HG03354 (cell line): ENCODE measurements at regions not wholly inside any gene's neighbourhood (a gene's known extent, or its start where the extent isn't known, plus 50 kb on each side); places are given as distances from the start of the nearest gene placed in this dataset.

Source experiments
- ATAC-seq: cut with Tn5 transposase; IDR thresholded peaks from one replicate; pipeline ENCODE4 v1.9.1; 2021; ENCODE audit warnings: mild to moderate bottlenecking; ENCODE audit not compliant: unreplicated experiment, poor library complexity, severe bottlenecking

- peak; percentile 36 for ATAC-seq
These were observed 247.5 kb downstream of the MBNL1 start for GRCh38 chr3:152516216-152516615.

DNA sequence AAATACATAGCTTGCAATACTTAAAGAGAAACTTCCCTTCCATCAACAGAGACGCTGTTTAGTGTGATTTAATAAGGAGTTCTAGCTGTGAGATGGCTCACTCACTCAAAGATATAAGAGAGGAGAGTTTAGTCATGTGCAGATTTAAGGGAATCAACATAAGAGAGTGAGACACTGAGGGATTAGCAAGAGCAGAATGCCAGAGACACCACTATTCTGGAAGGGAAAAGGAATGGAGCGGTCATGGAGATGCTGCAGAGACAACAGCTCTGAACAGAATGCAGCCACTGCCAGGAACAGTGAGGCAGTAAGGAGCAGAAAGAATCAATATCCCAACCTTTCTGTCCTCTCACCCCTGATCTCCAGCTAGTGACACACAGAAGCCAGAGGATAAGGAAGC, 248.8 kb downstream of the MBNL1 start:
- no peak for ATAC-seq

- no peak for ATAC-seq
These were observed 249.6 kb downstream of the MBNL1 start for GRCh38 chr3:152518346-152518745.

- ATAC-seq, result peak; percentile 70
These were observed 250.6 kb downstream of the MBNL1 start for GRCh38 chr3:152519376-152519775.

DNA sequence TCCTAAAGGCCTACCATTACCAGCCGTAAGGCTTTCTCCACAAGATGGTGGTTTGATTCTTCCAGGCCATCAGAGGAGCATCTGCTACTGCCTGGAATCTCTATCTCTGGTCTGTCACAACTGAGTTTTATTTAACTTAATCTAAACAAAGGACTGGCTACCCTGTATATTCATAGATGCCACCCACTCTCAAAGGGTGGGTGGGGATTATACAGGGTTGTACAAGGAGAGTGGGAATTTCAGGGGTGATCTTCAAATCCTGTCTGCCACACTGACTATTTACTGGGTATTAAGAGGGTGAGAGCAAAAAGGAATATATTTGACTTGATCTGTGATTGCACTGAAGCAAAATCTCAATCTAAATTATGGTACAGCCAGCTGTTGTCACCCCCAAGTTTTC, 253.3 kb downstream of the MBNL1 start:
- no peak for ATAC-seq

DNA sequence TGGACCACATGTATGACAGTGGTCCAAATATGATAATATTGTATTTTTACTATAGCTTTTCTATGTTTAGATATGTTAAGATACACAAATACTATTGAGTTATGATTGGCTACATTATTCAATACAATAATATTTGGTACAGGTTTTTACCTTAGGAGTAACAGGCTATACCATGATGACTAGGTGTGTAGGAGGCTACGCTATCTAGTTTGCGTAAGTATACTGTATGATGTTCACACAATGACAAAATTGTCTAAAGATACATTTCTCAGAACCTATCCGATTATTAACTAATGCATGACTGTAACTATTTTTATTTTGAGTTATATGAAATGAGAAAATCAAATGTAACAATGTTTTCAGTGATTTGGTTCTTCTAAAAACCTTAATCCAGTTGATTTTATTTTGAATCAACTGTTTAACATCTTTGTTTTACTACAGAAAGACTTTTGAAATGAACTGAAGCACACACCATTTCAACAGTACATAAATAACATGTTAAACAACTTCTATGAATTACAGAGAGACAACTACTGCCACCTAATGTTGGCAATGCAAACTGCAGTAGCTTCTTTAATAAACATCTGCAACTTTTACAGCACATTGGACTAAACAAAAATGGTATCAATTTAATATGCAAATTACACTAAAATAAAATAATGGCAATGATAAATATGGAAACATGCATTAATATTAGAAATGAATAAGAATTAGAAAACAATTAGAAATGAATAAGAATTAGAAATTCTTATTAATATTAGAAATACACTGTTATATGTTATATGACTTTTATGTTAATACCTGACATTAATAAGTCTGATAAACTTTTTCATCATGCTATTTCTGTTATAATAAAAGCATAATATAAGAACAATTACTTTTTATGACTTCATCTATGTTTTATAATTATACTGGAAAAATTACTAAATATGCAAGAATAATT, 255.7 kb downstream of the MBNL1 start:
- ATAC-seq, result peak; percentile 56

DNA sequence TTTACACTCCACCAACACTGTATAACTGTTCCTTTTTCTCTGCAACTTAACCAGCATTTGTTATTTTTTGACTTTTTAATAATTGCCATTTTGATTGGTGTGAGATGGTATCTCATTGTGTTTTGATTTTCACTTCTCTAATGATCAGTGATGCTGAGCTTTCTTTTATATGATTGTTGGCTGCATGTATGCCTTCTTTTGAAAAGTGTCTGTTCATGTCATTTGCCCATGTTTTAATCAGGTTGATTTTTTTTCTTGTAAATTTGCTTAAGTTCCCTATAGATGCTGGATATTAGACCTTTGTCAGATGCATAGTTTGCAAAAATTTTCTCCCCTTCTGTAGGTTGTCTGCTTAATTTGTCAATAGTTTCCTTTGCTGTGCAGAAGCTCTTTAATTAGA, 263.0 kb downstream of the MBNL1 start:
- no peak for ATAC-seq

DNA sequence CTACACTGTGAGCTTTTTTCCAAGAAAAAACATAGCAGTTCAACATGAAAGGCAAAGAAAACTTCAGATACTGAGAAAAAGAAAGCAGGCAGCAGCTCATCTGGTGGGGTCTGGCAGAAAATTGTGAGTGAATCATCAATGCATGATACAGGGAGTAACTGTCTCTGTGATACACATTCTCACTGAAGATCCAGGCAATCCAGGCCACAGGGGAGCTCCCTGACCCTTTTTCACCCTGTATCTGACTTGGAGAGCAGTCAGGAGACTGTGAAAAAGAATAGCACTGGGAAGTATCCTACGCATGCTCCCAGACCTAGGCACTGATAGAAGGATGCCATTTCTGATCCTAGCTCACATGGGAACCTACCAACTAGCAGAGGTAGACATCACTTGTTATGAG, 269.8 kb downstream of the MBNL1 start:
- ATAC-seq, result no peak

DNA sequence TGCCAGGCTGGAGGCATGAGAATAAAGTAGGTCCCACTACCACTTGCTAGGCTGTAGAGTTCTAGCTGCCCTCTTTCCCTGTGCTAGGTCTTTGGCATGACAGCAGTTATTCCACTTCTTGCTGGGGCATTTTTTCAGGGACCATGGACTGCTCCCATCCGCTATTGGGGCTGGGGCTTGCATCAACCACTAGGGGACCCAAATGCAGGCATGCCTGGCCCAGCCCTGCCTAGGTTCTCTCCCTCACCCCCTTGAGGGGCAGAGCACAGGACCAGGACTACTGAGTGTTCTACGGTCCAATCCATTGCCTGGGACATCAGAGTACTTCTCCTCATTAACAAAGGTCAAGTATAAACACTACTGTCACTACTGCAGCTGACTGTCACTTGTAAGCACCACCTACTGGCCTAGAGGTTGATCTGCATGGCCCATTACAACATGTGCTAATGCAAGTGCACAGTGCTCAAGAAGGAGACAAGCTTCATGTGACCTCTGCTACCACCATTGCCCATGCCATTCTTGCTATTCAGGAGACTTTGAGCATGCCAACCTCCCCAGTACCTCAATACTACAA, 270.5 kb downstream of the MBNL1 start:
- ATAC-seq, result no peak

- ATAC-seq, result no peak
These were observed 271.4 kb downstream of the MBNL1 start for GRCh38 chr3:152540120-152540519.

DNA sequence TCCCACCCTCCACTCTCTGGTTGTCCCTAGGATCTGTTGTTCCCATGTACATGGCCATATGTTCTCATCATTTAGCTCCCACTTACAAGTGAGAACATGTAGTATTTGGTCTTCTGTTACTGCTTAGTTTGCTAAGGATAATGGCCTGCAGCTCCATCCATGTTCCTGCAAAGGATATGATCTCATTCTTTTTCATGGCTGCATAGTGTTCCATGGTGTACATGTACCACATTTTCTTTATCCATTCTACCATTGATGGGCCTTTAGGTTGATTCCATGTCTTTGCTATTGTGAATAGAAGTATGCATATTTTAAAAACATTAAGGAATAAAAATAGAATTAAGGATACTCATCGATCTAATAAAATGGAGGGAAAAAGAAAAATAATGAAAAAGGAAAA, 278.4 kb downstream of the MBNL1 start:
- ATAC-seq, result no peak

DNA sequence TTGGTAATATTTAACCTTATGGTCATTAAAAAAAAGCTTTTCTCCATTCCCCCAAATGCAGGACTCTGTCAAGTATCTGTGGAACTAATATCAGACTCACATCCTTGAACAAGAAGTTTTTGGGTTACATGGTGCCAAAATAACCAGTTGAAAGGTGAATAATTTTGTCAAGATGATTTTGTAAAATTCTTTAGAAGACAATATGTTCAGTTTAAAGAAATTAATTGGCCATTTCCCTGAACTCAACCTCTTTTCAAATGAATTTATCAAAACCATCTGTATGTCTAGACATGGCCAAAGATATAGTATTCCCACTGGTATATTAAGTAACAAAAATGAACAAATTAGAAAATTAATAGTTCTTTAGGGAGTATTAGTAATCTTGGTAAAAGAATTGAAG, 280.5 kb downstream of the MBNL1 start:
- ATAC-seq, result no peak

DNA sequence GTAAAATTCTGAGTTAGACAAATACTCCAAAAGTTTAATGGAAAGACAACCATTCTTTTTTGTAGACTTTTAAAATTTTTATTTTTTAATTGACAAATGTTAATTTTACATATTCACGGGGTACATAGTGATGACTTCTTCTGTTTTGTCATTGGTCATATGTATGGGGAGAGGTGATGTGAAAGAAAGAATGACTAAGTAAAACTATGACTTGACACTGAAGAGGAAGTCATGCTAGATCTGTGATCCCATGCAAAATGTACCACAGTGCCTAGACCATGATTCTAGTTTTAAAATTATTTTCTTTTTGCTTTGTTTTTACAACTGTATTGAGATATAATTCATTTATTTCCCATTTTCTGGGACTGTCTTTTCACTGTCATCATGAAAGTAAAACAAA, 281.6 kb downstream of the MBNL1 start:
- ATAC-seq, result peak; percentile 47

DNA sequence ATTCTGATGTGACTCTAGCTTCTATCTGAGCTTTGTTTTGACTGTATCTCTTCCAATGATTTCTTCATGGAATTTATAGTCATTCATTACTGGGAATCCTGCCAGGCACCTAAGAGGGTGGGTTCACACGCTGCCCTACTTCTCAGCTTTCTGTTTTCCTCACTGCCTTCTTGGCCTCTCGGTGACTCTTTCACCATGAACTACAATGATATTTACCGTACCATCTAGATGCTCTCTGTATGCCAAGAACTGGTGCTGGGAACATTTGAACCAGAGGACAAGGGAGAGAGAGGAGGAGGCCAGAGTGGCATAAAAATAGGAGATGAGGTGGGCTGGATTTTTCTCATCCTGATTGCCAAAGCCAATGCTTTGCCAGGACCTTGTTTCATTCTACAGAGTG, 280.0 kb upstream of the P2RY1 start:
- no peak for ATAC-seq

DNA sequence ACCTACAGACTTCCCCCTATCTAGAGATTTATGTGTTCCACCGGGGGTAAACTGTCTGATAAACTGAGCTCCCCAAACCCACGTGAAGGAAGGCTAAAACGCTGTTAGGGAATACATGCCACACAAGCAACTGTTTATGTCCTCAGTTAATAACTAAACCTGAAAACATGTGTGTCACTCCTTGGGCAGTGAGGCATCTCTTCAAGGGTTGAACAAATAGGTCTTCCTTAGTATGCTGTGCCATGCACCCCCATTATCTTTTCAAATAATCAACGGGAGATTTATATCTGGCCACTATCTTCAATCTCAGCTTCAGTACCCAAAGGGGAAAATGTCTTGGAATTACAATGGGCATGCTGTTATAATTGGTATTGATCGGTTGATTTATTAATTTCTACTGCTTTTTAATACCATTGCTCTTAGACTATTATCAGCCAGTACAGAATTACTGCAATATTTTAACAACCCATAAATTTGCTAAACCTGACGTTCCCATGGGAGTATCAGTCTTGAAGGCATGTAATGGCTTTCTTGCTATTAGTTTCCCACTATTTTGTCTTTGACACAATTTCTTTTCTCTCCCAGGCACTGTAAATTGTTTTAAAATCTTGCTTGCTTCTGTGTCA, 279.2 kb upstream of the P2RY1 start:
- no peak for ATAC-seq

GRCh38 chr3:152556731-152557254, 278.1 kb upstream of the P2RY1 start:
- peak; percentile 73 for ATAC-seq

DNA sequence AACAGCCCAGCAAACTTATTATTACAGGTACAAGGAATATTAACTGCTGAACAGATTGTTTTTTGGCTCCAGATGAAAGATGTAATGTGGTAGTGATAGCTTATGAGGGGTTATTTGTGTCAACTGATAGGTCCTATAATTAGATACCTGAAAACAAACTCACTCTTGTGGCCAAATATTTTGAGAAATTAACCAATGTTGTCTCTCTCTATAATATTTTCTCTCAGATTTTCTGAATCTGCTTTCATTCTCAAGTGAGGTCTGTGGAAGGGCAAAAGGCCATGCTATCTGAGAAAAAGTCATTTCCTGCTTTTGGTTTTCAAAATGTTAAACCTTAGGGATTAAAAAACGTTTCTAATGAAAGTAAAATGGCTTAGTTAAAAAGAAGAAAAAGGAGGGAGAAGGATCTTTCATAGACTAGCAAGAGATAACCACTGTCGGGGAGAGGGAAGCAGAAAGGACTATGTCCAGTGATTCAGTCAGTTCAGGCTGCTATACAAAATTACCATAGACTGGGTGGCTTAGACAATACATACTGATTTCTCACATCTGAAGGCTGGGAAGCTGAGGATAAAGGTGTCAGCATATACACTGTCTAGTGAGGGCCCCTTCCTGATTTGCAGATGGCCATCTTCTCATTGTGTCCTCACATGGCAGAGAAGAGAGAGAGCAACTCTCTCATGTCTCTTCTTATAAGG, 277.5 kb upstream of the P2RY1 start:
- ATAC-seq, result peak; percentile 46

GRCh38 chr3:152558386-152558785, 276.5 kb upstream of the P2RY1 start:
- ATAC-seq, result no peak

- no peak for ATAC-seq
These were observed 275.7 kb upstream of the P2RY1 start for GRCh38 chr3:152559246-152559645.

GRCh38 chr3:152564459-152564858, 270.5 kb upstream of the P2RY1 start:
- ATAC-seq, result no peak
